ENCODE measurements at regions not wholly inside any gene's neighbourhood (a gene's known extent, or its start where the extent isn't known, plus 50 kb on each side); places are given as distances from the start of the nearest gene placed in this dataset.
A peak's percentile ranks its signal among the peaks of the same experiment; 100 is the strongest.
"Not testable (repeated sequence)": the region's sequence is repeated elsewhere in the genome, so short reads cannot be mapped to it uniquely, and the experiment has no call there.

DNA sequence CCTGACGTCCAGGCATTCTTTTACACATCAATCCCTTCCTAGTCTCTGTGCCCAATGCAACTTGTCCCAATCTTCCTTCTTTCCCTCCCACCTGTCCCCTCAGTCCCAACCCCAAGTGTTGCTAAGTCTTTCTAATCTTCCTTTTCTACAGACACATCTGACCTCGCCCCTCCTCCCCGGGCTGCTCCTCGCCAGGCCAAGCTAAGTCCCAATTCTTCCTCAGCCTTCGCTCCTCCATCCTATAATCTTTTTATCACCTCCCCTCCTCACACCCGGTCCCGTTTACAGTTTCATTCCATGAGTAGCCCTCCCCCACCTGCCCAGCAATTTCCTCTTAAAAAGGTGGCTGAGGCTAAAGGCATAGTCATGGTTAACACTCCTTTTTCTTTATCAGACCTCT is 413.3 kb upstream of the ST8SIA4 start:
- not testable (repeated sequence) for DNase-seq

DNA sequence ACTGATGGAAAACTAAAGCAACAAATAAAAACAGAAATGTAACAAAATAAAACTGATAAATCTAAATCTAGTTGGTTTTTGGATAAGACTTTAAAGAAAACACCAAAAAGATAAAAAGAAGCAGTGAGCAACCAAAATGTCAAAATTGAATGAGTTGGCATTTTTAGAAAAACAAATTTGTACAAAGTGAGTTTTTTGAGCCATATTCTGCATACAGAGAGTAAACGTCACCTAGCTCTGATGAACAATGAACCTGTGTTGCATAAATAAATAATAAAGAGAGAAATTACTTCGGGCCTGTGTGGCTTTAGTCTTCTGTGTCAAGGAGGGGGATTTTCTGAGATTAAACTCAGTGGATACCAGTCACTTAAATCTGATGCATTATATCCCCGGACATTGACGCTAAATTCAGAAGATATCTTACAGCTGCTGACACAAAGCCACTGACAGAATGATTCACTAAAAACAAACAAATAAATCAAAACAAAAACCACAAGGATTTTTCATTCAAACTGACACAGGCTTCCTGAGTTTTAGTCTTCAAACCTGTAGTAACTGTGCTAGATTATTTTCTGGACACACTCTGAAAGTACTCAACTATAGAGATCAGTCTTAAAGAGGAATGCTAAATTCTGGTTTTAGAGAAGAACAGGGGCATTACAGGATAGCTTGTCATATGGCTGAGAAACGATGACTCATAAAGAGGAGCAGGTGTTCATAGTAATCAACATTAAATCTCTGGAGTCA is 403.5 kb upstream of the ST8SIA4 start:
- DNase-seq, result peak; percentile 26

DNA sequence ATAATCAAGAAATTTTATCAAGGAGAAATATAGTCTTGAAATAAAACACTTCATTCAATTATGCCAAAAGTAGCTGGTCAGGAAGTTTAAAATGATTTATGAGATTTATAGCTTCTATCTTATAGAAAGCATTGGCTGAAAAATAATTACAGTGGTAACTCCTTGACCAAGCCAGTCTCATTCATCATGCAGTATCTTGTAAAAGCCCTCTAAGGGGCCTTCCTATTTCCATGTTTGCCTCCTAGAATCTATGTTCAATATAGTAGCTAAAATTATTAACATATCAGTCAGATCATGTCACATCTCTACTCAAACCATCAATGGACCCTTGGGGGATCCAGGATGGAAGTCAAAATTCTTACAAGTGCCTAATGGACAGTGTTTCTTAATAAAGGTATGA is 393.4 kb upstream of the ST8SIA4 start:
- no peak for DNase-seq

DNA sequence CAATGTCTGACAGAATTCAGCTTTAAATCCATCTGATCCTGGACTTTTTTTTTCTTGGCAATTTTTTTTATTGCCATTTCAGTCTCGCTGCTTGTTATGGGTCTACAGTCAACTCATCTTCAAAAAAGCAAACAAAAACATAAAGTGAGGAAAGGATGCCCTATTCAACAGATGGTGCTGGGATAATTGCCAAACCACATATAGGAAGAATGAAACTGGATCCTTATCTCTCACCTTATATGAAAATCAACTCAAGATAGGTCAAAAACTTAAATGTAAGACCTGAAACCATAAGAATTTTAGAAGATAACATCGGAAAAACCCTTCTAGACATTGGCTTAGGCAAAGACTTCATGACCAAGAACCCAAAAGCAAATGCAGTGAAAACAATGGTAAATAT is 389.1 kb upstream of the ST8SIA4 start:
- DNase-seq, result no peak

DNA sequence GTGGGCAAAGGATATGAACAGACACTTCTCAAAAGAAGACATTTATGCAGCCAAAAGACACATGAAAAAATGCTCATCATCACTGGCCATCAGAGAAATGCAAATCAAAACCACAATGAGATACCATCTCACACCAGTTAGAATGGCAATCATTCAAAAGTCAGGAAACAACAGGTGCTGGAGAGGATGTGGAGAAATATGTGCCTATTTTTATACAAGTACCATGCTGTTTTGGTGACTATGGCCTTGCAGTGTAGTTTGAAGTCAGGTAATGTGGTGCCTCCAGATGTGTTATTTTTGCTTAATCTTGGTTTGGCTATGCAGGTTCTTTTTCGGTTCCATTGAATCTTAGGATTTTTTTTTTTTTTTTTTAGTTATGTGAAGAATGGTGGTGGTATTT is 387.7 kb upstream of the ST8SIA4 start:
- not testable (repeated sequence) for DNase-seq

DNA sequence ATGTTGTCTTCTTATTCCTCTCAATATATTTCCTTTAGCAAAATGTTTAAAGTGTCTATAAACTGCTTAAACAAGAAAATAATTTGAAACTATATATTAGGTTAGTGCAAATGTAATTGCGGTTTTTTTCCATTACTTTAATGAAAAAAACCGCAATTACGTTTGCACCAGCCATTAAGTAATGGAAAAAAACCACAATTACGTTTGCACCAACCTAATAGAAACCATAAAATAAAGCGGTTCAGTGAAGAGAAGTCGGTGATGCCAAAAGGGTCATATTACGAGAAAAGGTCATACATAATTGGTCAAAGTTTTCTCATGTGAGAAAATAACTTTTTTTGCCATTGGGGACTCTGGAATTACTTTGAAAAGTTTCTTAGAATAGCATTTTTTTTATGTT is 385.6 kb upstream of the ST8SIA4 start:
- DNase-seq, result no peak

DNA sequence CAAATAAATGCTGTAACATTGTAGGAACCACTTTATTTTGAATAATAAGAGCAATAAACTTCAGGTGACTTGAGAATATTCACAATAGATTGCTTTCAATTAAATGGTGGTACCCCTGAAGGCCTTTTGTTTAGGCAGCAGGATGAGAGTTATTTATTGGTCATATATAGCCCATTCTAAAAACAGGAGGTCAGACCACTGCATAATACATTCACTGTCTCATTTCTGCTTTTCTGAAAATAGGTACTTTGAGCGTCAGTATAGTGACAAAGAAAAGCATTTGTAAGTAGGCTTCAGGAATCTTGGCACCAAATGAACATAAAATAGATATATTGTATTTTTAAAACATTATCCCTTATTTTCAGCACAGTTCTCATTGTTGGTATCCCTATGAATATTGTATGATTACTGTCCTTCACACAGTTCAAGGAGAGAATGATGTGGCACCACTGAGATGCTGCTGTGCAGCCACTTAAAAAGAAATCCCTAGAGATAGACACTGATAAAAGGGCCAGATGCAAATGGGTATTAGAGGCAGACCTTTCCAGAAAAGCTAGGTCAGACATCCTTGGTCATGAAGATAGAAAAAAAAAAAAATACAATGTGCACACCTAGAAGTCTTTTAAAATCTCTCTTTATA is 381.8 kb upstream of the ST8SIA4 start:
- DNase-seq, result peak; percentile 55

DNA sequence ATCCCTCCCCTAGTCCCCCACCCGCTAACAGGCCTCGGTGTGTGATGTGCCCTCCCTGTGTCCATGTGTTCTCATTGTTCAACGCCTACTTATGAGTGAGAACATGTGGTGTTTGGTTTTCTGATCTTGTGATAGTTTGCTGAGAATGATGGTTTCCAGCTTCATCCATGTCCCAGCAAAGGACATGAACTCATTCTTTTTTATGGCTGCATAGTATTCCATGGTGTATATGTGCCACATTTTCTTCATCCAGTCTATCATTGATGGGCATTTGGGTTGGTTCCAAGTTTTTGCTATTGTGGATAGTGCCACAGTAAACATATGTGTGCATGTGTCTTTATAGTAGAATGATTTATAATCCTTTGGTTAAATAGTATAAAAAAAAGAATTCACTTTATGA is 380.9 kb upstream of the ST8SIA4 start:
- not testable (repeated sequence) for DNase-seq

DNA sequence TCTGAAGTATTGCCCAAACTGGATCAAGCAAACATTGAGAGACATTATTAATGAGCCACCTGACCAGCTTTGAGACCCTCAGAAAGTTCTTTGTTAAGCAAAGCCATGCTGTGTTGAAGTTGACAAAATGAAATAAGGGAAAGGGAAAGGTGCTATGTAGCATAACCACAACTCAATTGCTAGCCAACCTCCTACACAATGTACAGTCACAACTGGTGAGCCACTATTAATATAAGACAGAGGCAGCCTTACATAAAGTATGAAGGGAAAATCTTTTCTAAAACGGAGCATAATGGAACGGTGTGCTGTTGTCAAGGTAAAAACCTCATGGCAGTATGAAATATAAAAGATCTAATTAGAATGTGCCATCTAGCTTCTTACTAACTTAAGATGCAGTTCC is 375.8 kb upstream of the ST8SIA4 start:
- DNase-seq, result no peak

DNA sequence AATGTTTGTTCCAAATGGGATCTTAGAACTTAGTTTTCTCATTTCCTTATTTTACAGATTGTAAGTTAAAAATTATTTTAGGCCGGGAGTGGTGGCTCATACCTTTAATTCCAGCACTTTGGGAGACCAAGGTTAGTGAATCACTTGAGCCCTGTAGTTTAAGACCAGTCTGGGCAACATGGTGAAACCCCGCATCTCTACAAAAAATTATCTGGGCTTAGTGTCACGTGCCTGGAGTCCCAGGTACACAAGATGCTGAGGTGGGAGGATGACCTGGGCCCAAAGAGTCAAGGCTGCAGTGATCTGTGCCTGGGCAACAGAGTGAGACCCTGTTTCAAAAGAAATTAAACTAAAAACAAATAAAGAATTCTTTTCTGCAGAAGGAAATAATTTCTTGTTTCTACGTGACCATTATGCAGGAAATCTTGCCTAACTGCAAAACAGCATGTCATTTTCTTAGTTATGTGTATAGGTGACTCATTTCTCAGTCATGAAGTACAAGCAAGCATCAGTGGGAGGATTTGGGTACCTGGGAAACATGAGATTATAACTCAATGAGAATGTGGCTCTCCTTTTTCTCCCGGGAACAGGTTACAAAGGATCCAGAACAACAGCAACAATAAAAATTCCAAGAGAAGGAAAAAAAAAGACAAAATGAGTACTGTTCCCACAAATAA is 375.1 kb upstream of the ST8SIA4 start:
- no peak for DNase-seq

DNA sequence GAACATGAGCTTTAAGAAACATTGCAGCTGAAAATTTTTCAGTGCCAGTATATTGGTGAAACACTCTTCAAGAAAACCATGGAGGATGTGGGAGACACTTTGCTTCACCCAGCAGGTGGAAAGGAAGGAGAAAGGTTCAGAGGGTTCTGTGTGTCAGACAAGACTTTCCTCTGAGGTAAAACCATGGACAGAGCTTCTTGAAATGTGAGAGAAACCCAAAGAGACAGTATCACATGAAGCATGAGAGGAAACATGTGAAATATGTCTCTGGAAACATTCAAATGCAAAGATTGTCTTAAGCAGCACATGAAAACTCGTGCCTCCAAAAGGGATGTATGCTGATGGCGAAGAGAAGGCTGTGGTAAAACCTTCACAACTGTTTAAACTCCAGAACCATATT is 368.9 kb upstream of the ST8SIA4 start:
- DNase-seq, result no peak

DNA sequence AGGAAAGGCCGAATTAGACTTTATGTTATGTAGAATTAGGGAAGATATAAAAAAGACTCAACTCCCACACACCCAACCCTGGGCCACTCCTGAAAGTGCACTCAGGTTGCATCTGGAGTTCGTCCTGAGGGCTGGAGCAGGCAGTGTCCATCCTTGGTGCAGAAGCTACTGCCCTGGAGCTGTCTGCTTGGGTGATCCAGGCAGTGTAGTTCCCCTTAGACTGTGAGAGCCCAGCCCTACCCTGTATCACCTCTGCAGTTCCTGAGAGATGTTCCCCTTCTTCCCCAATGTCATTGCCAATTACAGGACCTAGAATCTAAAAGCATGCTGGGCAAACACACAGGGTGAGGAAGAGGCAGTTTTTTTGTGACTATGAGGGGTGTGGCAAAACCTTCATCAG is 368.3 kb upstream of the ST8SIA4 start:
- no peak for DNase-seq

DNA sequence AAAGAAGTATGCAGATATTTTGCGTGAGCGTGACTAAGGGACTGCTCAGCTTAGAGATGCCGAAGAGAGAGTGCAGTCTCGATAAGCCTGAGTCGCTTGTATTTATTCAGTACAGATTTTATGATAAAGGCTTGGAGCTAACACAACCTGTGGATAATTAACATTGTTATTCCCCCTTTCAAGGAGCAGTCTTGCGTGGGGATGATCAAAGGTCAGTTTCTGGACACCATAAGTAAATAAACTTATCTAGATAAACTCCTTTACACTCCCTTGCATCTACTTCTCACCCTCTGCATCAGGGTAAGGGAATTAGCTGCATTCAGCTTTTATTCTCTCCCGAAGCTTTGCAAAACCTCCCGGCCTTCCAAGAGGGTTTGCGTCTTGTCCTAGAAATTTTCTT is 357.8 kb upstream of the ST8SIA4 start:
- no peak for DNase-seq

DNA sequence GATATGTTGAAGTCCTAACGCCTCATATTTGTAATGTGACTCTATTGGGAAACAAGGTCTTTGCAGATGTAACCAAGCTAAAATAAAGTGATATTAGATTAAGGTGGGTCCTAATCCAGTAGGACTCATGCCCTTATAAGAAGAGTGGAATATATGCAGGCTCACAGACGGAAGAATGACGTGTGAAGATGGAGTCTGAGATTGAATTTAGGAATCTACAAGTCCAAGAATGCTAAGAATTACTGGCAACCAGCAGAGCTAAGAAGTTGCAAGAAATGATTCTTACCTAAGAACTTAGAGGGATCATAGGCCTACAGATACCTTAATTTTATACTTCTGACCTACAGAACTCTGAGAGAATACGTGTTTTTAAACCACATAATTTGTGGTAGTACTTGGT is 350.0 kb upstream of the ST8SIA4 start:
- no peak for DNase-seq

DNA sequence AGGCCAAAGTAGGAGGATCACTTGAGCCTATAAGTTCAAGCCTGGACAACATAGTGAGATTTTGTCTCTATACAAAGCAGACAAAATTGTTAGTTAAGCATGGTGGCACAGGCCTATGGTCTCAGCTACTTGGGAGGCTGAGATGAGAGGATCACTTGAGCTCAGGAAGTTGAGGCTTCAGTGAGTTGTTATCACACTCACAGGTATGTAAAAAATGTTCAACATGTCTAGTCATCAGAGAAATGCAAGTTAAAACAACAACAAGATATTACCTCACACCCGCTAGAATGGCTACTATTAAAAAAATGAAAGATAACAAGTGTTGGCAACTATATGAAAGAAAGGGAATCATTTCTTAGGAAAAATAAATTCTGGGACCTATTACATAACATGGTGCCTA is 341.5 kb upstream of the ST8SIA4 start:
- DNase-seq, result no peak

DNA sequence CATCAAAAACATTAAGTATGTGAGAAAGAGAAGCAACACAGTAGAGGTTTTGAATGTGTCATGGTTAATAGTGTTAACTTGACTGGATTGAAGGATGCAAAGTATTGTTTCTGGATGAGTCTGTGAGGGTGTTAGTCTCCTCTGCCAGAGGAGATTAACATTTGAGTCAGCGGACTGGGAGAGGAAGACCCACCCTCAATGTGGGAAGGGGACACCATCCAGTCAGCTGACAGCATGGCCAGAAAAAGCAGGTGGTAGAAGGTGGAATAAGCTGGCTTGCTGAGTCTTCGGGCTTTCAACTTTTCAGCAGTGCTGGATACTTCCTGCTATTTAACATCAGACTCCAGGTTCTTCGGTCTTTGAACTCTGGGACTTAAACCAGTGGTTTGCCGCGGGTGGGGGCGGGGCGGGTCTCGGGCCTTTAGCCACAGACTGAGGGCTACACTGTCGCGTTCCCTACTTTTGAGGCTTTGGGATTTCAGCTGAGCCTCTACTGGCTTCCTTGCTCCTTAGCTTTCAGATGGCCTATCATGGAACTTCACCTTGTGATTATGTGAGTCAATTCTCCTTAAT is 309.9 kb upstream of the ST8SIA4 start:
- DNase-seq, result no peak

DNA sequence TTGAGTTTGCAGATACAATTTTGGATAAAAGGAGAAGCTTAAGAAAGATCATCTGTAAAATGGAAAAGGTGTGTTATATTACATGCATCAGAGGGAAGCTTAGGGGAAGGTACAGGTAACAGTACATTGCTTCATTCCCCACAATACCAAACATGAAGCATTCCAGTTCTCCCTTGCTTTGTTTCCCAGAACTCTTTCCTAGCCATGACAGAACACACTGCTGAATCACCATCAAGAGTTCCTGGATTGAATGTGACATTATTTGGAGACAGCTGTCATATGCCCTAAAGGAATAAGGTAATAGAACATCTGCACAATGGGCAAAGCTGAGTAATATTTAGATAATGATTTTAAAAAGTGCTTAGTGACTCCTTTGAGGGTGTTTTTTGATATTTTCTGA is 303.5 kb upstream of the ST8SIA4 start:
- DNase-seq, result no peak

DNA sequence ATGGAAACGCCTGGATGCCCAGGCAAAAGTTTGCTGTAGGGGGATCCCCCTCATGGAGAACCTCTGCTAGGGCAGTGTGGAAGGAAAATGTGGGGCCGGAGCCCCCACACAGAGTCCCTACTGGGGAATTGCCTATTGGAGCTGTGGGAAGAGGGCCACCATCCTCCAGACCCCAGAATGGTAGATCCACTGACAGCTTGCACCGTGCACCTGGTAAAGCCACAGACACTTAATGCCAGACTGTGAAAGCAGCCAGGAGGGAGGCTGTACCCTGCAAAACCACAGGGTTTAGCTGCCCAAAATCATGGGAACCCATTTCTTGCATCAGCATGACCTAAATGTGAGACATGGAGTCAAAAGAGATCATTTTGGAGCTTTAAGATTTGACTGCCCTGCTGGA is 302.0 kb upstream of the ST8SIA4 start:
- not testable (repeated sequence) for DNase-seq

DNA sequence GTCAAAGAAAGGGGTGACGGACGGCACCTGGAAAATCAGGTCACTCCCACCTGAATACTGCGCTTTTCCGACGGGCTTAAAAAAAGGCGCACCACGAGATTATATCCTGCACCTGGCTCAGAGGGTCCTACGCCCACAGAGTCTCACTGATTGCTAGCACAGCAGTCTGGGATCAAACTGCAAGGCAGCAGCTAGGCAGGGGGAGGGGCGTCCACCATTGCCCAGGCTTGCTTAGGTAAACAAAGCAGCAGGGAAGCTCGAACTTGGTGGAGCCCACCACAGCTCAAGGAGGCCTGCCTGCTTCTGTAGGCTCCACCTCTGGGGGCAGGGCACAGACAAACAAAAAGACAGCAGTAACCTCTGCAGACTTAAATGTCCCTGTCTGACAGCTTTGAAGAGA is 277.3 kb upstream of the ST8SIA4 start:
- DNase-seq, result not testable (repeated sequence)

DNA sequence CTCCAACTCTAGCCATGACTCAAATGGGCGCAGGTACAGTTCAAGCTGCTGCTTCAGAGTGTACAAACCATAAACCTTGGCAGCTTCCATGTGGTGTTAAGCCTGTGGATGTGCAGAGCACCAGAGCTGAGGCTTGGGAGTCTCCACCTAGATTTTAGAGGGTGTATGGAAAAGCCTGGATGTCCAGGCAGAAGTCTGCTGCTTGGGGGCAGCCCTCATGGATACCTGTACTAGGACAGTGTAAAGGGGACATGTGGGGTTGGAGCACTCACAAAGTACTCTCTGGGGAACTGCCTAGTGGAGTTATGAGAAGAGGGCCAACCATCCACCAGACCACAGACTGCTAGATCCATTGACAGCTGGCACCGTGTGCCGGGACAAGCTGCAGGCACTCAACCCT is 273.5 kb upstream of the ST8SIA4 start:
- no peak for DNase-seq

DNA sequence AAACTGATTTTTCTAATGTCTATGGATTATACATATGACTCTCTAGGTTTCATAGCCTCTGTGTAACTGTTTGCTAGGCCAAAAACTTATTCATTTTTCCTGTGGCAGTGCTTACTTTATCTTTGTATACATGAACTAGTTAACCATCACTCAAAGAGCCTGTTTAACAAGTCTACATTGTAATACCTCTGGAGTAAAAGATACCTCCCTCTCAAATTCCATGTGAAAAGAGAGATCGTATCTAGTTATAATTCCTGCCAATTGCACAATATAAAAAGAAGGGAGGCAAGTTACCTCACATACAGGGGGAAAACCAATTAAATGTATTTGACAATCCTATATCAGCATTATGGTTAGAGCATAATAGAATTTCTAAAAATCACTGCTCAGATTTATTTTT is 271.9 kb upstream of the ST8SIA4 start:
- DNase-seq, result no peak

DNA sequence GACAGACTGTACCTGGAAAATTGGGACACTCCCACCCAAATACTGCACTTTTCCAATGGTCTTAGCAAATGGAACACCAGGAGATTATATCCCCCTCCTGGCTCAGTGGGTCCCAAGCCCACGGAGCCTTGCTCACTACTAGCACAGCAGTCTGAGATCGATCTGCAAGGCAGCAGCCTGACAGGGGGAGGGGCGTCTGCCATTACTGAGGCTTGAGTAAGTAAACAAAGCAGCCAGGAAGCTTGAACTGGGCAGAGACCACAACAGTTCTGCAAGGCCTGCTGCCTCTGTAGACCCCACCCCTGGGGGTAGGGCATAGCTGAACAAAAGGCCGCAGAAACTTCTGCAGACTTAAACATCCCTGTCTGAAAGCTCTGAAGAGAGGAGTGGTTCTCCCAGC is 260.0 kb upstream of the ST8SIA4 start:
- DNase-seq, result no peak

DNA sequence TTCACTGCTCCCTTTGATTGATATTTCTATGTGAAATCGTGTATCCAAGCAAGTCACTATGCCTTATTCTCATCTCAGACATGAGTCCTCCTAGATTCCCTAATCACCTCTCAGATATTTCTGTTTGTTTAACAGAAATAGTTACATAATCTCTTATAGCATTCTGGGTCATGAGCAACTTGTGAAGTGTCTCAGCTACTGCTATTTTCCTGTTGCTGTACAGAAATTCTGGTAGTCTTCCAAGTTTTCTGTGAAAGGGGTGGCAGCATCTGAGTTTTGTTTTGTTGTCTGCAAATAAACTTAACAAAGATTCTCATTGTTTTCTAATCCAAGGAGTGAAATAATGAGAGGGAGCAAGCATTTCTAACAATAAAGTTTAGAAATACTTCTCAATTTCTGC is 256.9 kb upstream of the ST8SIA4 start:
- DNase-seq, result no peak

DNA sequence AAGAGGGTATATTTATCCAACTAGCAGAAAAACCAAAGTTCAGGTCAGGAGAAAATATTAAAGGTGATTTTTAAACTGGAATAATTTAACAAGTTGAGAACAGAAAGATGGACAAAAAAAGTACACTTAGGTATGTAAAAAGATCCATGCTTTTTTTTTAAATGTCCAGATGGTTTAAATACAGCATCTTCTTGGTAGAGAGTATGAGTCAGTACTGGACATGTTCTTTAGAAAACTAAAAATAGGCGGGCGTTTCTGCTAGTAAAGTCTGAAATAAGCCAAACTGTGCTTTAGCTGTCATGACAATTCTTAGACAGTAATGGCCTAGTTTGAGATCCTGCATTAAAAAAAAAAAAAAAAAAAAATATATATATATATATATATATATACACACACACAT is 255.9 kb upstream of the ST8SIA4 start:
- DNase-seq, result no peak
